ENCODE measurements at regions not wholly inside any gene's neighbourhood (a gene's known extent, or its start where the extent isn't known, plus 50 kb on each side); places are given as distances from the start of the nearest gene placed in this dataset.

DNA sequence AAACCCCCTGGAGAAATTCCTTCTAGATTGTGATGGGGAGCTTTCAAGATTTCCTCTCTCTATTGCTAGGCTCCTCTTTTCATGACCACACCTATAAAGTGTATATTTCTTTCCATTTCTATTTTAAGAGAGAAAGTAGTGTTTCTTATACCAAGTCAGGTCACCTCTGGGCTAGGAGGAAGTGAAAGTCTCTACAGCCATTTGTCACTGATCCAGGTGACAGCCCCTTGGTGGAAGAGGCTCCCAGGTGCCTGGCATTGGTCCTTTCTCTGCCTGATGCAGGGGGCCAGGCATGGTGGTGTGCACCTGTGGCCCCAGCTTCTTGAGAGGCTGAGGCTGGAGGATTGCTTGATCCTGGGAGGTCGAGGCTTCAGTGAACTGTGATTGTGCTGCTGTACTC, 64.7 kb downstream of the DHCR7 start:
- H3K27me3 ChIP-seq (ENCODE audit: control insufficient read depth in 2 of 2, insufficient read depth in 2 of 2, low read length in 2 of 2), result no peaks in the 10 kb centered on the region
- H3K27me3 Mint-ChIP-seq, result peaks cover 0 to 44% (median 31%) of the 10 kb centered on the region in 5 donors
- no peaks in the 10 kb centered on the region for H3K9me3 ChIP-seq (ENCODE audit: control insufficient read depth in 2 of 3, low read length in 3 of 3)
- ATAC-seq (no peak), DNase-seq (no peak)
- no peaks in the 10 kb centered on the region for H3K36me3 ChIP-seq (ENCODE audit: control insufficient read depth in 2 of 3, insufficient read depth in 3 of 3, low read length in 3 of 3)
- H3K4me3 Mint-ChIP-seq, result no peak overlapping the region
- ChIA-PET CTCF (no interaction called here), POLR2A (no interaction called here)
- no peaks in the 10 kb centered on the region for H3K4me1 ChIP-seq (ENCODE audit: control insufficient read depth in 2 of 2, insufficient read depth in 2 of 2, low read length in 2 of 2)
- intact Hi-C loops (cut with micrococcal nuclease), result no loop called here
- H3K27ac Mint-ChIP-seq, result no peak overlapping the region
- peaks cover 0 to 20% (median 5%) of the 10 kb centered on the region in 11 donors for H3K9me3 Mint-ChIP-seq
- H3K4me1 Mint-ChIP-seq, result peaks cover 0 to 6% (median 0%) of the 10 kb centered on the region in 7 donors
- H3K36me3 Mint-ChIP-seq, result no peaks in the 10 kb centered on the region
- no peak overlapping the region for H3K27ac ChIP-seq (ENCODE audit: low read depth, low read length)
- no peak overlapping the region for H3K4me3 ChIP-seq (ENCODE audit: low read length)

DNA sequence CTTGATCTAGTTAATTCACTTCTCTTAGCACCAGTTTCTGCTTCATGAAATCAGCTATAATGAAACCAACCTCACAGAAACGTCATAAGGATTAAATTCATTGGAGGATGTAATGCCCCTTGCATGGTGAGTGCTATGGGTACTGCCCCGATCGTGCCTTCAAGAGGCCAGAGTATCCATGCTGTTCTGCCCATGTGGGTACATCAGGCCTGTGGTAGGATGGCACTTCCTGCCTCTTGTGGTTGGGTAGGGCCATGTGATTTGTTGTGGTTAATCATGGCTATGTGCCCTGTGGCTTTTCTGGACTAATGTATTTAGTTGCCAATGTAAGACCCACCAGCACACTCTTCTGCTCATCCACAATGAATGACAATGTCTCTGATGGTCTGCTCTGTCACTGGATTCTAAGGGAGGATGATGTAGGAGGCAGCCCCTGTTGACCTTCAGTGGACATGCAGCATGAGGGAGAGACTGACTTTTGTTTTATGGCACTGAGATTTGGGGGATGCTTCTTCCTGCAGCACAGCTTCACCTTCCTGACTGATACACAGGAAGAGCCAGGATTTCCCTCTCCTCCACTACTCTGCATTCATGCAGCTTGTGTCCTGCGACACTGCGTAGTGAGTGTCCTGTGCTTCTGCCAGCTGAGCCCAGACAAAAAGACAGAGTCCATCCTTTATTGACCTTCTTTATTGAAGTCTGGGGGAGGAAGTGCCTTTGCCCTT, 66.2 kb downstream of the DHCR7 start:
- H3K9me3 Mint-ChIP-seq, result peaks cover 0 to 15% (median 6%) of the 10 kb centered on the region in 11 donors
- H3K4me3 ChIP-seq (ENCODE audit: low read length), result no peak overlapping the region
- H3K4me1 Mint-ChIP-seq, result peaks cover 0 to 6% (median 0%) of the 10 kb centered on the region in 7 donors
- H3K27me3 Mint-ChIP-seq, result peaks cover 0 to 51% (median 30%) of the 10 kb centered on the region in 5 donors
- CTCF ChIA-PET, result no interaction called here
- H3K27me3 ChIP-seq (ENCODE audit: control insufficient read depth in 2 of 2, insufficient read depth in 2 of 2, low read length in 2 of 2), result no peaks in the 10 kb centered on the region
- intact Hi-C loops (cut with micrococcal nuclease), result no loop called here
- H3K9me3 ChIP-seq (ENCODE audit: control insufficient read depth in 2 of 3, low read length in 3 of 3), result no peaks in the 10 kb centered on the region
- DNase-seq (no peak), ATAC-seq (no peak)
- no peak overlapping the region for H3K4me3 Mint-ChIP-seq
- H3K27ac ChIP-seq (ENCODE audit: low read depth, low read length), result no peak overlapping the region
- H3K4me1 ChIP-seq (ENCODE audit: control insufficient read depth in 2 of 2, insufficient read depth in 2 of 2, low read length in 2 of 2), result no peaks in the 10 kb centered on the region
- no peak overlapping the region for H3K27ac Mint-ChIP-seq
- H3K36me3 ChIP-seq (ENCODE audit: control insufficient read depth in 2 of 3, insufficient read depth in 3 of 3, low read length in 3 of 3), result no peaks in the 10 kb centered on the region
- POLR2A ChIA-PET, result no interaction called here
- H3K36me3 Mint-ChIP-seq, result no peaks in the 10 kb centered on the region

DNA sequence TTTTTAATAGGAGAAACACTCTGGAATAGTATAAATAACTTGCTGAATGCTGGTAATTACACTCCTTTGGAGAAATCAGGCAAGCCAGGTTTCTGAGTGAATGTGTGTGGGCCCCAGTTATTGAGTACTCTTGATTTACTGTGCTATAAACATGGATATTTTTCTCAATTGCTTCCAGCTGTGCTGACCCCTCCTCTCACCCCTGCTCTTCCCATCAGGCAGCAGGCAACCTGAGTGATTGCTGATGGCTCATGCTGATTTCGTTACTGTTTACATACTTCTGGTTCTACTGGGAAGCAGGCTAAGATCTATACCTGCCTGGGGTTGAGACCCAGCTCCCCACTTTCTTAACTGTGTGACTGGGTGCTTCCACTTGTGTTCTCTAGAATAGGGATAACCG, 68.5 kb downstream of the DHCR7 start:
- ChIA-PET CTCF (no interaction called here), POLR2A (no interaction called here)
- ATAC-seq, result no peak
- H3K9me3 ChIP-seq (ENCODE audit: control insufficient read depth in 2 of 3, low read length in 3 of 3), result peaks cover 0 to 5% (median 0%) of the 10 kb centered on the region in 3 experiments
- no peaks in the 10 kb centered on the region for H3K27me3 ChIP-seq (ENCODE audit: control insufficient read depth in 2 of 2, insufficient read depth in 2 of 2, low read length in 2 of 2)
- no peak for DNase-seq
- Mint-ChIP-seq H3K27me3 (peaks cover 0 to 54% (median 41%) of the 10 kb centered on the region in 5 donors), H3K4me3 (no peak overlapping the region), H3K36me3 (no peaks in the 10 kb centered on the region), H3K27ac (no peak overlapping the region), H3K4me1 (peaks cover 0 to 6% (median 0%) of the 10 kb centered on the region in 7 donors), H3K9me3 (peaks cover 5 to 33% (median 15%) of the 10 kb centered on the region in 11 donors)
- intact Hi-C loops (cut with micrococcal nuclease), result no loop called here
- no peaks in the 10 kb centered on the region for H3K36me3 ChIP-seq (ENCODE audit: control insufficient read depth in 2 of 3, insufficient read depth in 3 of 3, low read length in 3 of 3)
- H3K4me1 ChIP-seq (ENCODE audit: control insufficient read depth in 2 of 2, insufficient read depth in 2 of 2, low read length in 2 of 2), result no peaks in the 10 kb centered on the region
- no peak overlapping the region for H3K4me3 ChIP-seq (ENCODE audit: low read length)
- no peak overlapping the region for H3K27ac ChIP-seq (ENCODE audit: low read depth, low read length)

DNA sequence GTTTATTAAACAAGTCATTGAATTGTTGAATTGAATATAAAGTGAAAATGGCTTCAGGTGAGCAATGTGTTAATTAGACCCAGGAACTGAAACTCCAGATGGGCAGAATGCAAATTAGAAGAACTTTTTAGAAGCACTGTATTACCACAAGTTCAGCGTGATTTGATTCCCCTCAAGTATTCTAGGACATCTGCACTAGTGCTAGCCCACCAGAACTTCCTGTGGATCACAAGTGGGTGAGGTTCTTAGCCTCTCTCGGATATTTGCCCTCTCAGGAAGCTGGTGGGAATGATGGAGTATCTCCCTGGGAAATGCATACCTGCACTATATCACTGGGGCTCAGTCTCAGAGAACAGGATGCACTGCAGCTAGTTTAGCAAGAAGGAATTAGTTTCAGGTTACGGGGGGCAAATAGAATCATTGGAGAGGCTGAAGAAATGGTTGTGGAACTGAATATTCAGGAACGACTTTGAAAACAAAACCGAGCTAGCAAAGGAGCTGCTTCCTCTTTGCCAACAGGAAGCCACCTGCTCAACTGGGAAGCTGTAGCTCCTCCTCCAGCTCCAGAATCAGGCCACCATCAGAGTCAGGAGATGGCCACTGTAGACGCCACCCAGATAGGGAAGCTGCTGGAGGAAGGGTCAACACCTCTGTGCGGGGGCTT, 74.3 kb downstream of the DHCR7 start:
- Mint-ChIP-seq H3K9me3 (peaks cover 4 to 31% (median 14%) of the 10 kb centered on the region in 11 donors), H3K27me3 (peaks cover 0 to 36% (median 23%) of the 10 kb centered on the region in 5 donors), H3K27ac (no peak overlapping the region), H3K36me3 (no peaks in the 10 kb centered on the region), H3K4me3 (no peak overlapping the region), H3K4me1 (peaks cover 0 to 2% (median 0%) of the 10 kb centered on the region in 7 donors)
- CTCF ChIA-PET, result no interaction called here
- no peaks in the 10 kb centered on the region for H3K4me1 ChIP-seq (ENCODE audit: control insufficient read depth in 2 of 2, insufficient read depth in 2 of 2, low read length in 2 of 2)
- no peak for DNase-seq
- no peak overlapping the region for H3K27ac ChIP-seq (ENCODE audit: low read depth, low read length)
- intact Hi-C loops (cut with micrococcal nuclease), result no loop called here
- ATAC-seq, result no peak
- H3K9me3 ChIP-seq (ENCODE audit: control insufficient read depth in 2 of 3, low read length in 3 of 3), result peaks cover 0 to 5% (median 0%) of the 10 kb centered on the region in 3 experiments
- H3K4me3 ChIP-seq (ENCODE audit: low read length), result no peak overlapping the region
- no peaks in the 10 kb centered on the region for H3K27me3 ChIP-seq (ENCODE audit: control insufficient read depth in 2 of 2, insufficient read depth in 2 of 2, low read length in 2 of 2)
- no peaks in the 10 kb centered on the region for H3K36me3 ChIP-seq (ENCODE audit: control insufficient read depth in 2 of 3, insufficient read depth in 3 of 3, low read length in 3 of 3)
- POLR2A ChIA-PET, result no interaction called here

DNA sequence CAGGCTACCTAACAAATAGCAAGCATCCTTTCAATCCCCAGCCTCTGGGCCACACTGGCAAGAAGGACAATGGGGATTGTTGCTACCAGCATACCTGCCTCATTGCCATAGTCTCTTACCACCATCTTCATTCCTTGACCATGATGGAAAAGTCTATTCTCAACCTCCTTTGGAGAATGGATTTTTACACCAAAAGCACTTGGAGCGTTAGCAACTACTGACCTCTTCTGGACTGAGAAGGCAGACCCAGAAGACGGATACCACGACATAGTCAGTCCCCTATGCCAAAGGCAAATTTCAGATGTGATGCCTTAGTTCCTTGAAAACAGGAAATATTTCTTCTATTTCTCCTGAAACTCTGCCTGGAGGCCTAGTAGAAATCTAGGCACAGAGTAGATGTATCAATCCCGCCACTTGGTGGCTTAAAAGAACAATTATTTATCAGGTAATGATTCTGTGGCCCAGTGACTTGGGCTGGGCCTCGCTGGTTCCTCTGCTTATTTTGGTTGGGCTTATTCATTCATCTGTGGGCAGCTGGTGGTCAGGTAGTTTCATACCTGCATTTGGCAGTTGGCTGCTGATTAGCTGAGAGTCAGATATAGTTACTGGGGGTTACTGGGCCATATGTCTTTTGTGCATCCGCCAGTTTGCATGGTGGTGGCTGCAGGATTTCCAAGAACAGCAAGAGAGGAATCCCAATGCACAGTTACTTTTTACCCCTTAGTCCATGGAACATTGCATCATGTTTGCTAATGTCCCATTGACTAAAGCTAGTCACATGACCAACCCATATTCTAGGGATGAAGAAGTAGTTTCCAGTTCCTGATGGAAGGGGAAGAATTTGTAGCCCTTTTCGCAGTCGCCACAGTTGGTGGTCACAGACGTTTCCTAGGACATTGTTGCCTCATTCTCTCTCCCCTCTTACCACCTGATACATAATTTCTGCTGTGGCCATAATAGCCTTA, 75.2 kb downstream of the DHCR7 start:
- Mint-ChIP-seq H3K9me3 (peaks cover 2 to 26% (median 14%) of the 10 kb centered on the region in 11 donors), H3K27me3 (peaks cover 0 to 29% (median 18%) of the 10 kb centered on the region in 5 donors), H3K27ac (no peak overlapping the region), H3K4me3 (no peak overlapping the region), H3K4me1 (no peaks in the 10 kb centered on the region), H3K36me3 (no peaks in the 10 kb centered on the region)
- Histone ChIP-seq H3K4me3 (ENCODE audit: low read length) (no peak overlapping the region), H3K27ac (ENCODE audit: low read depth, low read length) (no peak overlapping the region), H3K27me3 (ENCODE audit: control insufficient read depth in 2 of 2, insufficient read depth in 2 of 2, low read length in 2 of 2) (no peaks in the 10 kb centered on the region), H3K36me3 (ENCODE audit: control insufficient read depth in 2 of 3, insufficient read depth in 3 of 3, low read length in 3 of 3) (no peaks in the 10 kb centered on the region), H3K9me3 (ENCODE audit: control insufficient read depth in 2 of 3, low read length in 3 of 3) (peaks cover 0 to 5% (median 0%) of the 10 kb centered on the region in 3 experiments), H3K4me1 (ENCODE audit: control insufficient read depth in 2 of 2, insufficient read depth in 2 of 2, low read length in 2 of 2) (no peaks in the 10 kb centered on the region)
- DNase-seq (no peak), ATAC-seq (no peak)
- intact Hi-C loops (cut with micrococcal nuclease), result no loop called here
- POLR2A ChIA-PET, result no interaction called here
- CTCF ChIA-PET, result no interaction called here

DNA sequence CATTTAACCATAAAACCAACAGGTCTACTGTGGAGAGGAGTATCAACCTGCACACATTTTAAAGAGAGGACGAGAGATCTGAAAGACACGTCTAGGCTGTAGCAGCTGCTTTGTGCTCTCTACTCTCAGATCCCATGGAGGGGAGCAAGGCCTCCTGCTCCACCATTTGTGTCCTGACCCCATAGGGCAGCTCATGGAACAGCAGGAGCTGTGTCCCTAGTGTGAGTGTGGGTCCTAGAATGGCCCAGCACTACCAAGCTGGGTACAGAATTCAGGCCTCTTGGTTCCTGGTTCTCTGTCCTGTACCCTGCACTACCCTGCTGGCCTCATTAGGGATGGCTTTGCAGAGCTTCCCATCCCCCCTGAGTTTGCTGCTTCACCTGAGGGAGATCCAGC, 76.5 kb downstream of the DHCR7 start:
- ChIA-PET POLR2A (no interaction called here), CTCF (no interaction called here)
- Histone ChIP-seq H3K27me3 (ENCODE audit: control insufficient read depth in 2 of 2, insufficient read depth in 2 of 2, low read length in 2 of 2) (no peaks in the 10 kb centered on the region), H3K36me3 (ENCODE audit: control insufficient read depth in 2 of 3, insufficient read depth in 3 of 3, low read length in 3 of 3) (no peaks in the 10 kb centered on the region), H3K4me3 (ENCODE audit: low read length) (no peak overlapping the region), H3K27ac (ENCODE audit: low read depth, low read length) (no peak overlapping the region), H3K4me1 (ENCODE audit: control insufficient read depth in 2 of 2, insufficient read depth in 2 of 2, low read length in 2 of 2) (no peaks in the 10 kb centered on the region), H3K9me3 (ENCODE audit: control insufficient read depth in 2 of 3, low read length in 3 of 3) (peaks cover 0 to 4% (median 0%) of the 10 kb centered on the region in 3 experiments)
- Mint-ChIP-seq H3K4me1 (no peaks in the 10 kb centered on the region), H3K27me3 (peaks cover 0 to 23% (median 17%) of the 10 kb centered on the region in 5 donors), H3K36me3 (no peaks in the 10 kb centered on the region), H3K27ac (no peak overlapping the region), H3K4me3 (no peak overlapping the region), H3K9me3 (peaks cover 2 to 18% (median 11%) of the 10 kb centered on the region in 11 donors)
- intact Hi-C loops (cut with micrococcal nuclease), result no loop called here
- DNase-seq (no peak), ATAC-seq (no peak)

Data from naive thymus-derived CD4-positive, alpha-beta T cell (primary cell).